ENCODE measurements at regions not wholly inside any gene's neighbourhood (a gene's known extent, or its start where the extent isn't known, plus 50 kb on each side); places are given as distances from the start of the nearest gene placed in this dataset.

DNA sequence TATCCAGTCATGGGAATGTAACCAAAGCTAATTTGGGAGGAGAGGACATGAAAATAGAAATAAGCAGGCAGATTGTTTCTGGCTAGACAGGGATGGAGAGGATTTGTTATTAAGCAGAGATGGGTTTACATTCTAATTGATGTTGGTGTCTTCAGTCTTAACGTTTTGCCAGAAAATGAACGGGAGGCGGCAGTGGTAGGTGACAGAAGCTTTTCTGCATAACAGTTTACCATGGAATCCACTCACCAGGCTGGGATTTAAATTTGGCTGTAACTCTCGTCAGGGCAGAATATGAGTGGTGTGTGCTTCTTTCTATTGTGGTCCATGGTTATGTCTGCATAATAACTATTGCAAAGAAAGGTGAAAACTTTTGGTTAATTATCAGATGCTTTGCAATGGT is 50.2 kb upstream of the OTX2 start:
- TF ChIP-seq, protein P1, sequence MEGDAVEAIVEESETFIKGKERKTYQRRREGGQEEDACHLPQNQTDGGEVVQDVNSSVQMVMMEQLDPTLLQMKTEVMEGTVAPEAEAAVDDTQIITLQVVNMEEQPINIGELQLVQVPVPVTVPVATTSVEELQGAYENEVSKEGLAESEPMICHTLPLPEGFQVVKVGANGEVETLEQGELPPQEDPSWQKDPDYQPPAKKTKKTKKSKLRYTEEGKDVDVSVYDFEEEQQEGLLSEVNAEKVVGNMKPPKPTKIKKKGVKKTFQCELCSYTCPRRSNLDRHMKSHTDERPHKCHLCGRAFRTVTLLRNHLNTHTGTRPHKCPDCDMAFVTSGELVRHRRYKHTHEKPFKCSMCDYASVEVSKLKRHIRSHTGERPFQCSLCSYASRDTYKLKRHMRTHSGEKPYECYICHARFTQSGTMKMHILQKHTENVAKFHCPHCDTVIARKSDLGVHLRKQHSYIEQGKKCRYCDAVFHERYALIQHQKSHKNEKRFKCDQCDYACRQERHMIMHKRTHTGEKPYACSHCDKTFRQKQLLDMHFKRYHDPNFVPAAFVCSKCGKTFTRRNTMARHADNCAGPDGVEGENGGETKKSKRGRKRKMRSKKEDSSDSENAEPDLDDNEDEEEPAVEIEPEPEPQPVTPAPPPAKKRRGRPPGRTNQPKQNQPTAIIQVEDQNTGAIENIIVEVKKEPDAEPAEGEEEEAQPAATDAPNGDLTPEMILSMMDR (IDR thresholded peaks at IDR 0.05): no peak
- no peak for TF ChIP-seq TCF7L2 (IDR thresholded peaks at IDR 0.05; ENCODE audit: low read depth, low read length)
